GM23338 (cell line): ENCODE measurements at regions not wholly inside any gene's neighbourhood (a gene's known extent, or its start where the extent isn't known, plus 50 kb on each side); places are given as distances from the start of the nearest gene placed in this dataset.

ENCODE experiments used
- POLR2AphosphoS5 ChIP-seq: IDR thresholded peaks from 2 replicates; pipeline ENCODE4 v1.6.1; 2016; ENCODE audit warnings: antibody characterized with exemption, low read depth
- TF ChIP-seq, protein P1 (sequence below), 2 experiments: fragments of 200-600 bp in 1 of 2; sonication (generic) in 1 of 2; conservative IDR thresholded peaks; 2 replicates each; pipeline versions ENCODE4 v1.5.1 to v1.6.1; 2016 to 2017; ENCODE audit warnings: antibody characterized with exemption in 2 of 2, low read depth in 2 of 2, mild to moderate bottlenecking in 2 of 2, moderate library complexity in 1 of 2

DNA sequence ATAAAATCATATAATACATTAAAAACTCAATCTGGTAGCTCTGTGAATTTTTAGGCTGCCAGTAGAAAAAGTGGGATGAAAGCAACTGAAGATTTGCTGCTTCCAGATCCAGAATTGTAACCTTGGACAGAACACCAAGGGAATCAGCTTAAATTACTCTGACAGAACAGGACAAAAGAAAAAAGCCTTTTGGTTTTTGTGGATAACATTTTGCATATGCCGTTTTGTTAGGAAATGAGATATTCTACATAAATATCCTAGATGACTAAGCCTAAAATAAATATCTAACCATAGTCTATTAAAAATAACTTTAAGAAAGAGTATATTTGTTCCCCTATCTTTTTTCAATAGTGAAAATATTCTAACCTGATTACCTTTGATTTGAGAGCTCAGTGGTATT, 148.7 kb upstream of the DOCK10 start:
- no peak for TF ChIP-seq POLR2AphosphoS5
- TF ChIP-seq, protein P1, sequence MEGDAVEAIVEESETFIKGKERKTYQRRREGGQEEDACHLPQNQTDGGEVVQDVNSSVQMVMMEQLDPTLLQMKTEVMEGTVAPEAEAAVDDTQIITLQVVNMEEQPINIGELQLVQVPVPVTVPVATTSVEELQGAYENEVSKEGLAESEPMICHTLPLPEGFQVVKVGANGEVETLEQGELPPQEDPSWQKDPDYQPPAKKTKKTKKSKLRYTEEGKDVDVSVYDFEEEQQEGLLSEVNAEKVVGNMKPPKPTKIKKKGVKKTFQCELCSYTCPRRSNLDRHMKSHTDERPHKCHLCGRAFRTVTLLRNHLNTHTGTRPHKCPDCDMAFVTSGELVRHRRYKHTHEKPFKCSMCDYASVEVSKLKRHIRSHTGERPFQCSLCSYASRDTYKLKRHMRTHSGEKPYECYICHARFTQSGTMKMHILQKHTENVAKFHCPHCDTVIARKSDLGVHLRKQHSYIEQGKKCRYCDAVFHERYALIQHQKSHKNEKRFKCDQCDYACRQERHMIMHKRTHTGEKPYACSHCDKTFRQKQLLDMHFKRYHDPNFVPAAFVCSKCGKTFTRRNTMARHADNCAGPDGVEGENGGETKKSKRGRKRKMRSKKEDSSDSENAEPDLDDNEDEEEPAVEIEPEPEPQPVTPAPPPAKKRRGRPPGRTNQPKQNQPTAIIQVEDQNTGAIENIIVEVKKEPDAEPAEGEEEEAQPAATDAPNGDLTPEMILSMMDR (conservative IDR thresholded peaks at IDR 0.05; ENCODE audit: low read depth in 2 of 2): no peak
